Muscle layer of colon (tissue), 2 donors: ENCODE measurements at regions not wholly inside any gene's neighbourhood (a gene's known extent, or its start where the extent isn't known, plus 50 kb on each side); places are given as distances from the start of the nearest gene placed in this dataset.
A peak's percentile ranks its signal among the peaks of the same experiment; 100 is the strongest.

ENCODE experiments used
- H3K27ac ChIP-seq: one replicate; pipeline ENCODE4 v1.7.0; 2013; ENCODE audit warnings: low read depth, mild to moderate bottlenecking, low read length, moderate library complexity
- H3K27me3 ChIP-seq, 2 donors: one replicate each; pipeline ENCODE4 v1.7.0; 2013; ENCODE audit warnings: low read length in 2 of 2, mild to moderate bottlenecking in 2 of 2; ENCODE audit not compliant: insufficient read depth in 2 of 2, control insufficient read depth in 1 of 2
- H3K36me3 ChIP-seq: one replicate; pipeline ENCODE4 v1.7.0; 2013; ENCODE audit warnings: mild to moderate bottlenecking, low read length; ENCODE audit not compliant: insufficient read depth
- H3K4me1 ChIP-seq: one replicate; pipeline ENCODE4 v1.7.0; 2013; ENCODE audit warnings: mild to moderate bottlenecking, low read length; ENCODE audit not compliant: insufficient read depth
- H3K4me3 ChIP-seq, 2 donors: one replicate each; pipeline ENCODE4 v1.7.0; 2013; ENCODE audit warnings: low read length in 2 of 2, low read depth in 1 of 2, mild to moderate bottlenecking in 1 of 2, moderate library complexity in 1 of 2
- H3K9ac ChIP-seq: one replicate; pipeline ENCODE4 v1.7.0; 2013; ENCODE audit warnings: low read length
- H3K9me3 ChIP-seq: one replicate; pipeline ENCODE4 v1.7.0; 2013; ENCODE audit warnings: mild to moderate bottlenecking, low read length
- donor health status: abdominal sarcoma.
- donor health status: Adenocarcinoma of cecum.

DNA sequence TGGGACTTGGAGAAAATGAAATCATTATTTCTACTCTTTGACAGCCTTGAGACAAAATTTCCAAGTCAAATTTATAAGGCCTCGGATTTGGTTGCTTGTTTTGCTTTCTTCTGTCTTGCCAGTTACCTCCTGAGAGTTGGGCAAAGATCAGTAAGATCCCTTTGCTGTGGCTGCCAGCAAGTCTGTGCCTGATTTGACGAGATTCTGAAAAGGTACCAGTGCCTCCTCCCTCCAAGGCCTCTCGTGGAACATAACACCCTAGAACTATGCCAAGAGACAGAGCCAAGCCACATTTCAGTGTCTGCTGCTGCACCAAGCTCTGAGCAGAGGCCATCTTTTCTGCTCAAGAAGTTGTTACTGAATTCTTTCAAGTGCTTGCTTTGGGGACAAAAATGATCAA lies 61.0 kb downstream of the GTPBP8 start:
- no peaks in the 10 kb centered on the region for H3K9me3 ChIP-seq
- H3K4me1 ChIP-seq = peaks cover 14% of the 10 kb centered on the region
- peak overlapping the region; percentile 35 for H3K27ac ChIP-seq
- no peaks in the 10 kb centered on the region for H3K36me3 ChIP-seq
- no peaks in the 10 kb centered on the region for H3K27me3 ChIP-seq
- no peak overlapping the region for H3K9ac ChIP-seq
- H3K4me3 ChIP-seq = peak overlapping the region in 1 of 2 donors; percentile 29

DNA sequence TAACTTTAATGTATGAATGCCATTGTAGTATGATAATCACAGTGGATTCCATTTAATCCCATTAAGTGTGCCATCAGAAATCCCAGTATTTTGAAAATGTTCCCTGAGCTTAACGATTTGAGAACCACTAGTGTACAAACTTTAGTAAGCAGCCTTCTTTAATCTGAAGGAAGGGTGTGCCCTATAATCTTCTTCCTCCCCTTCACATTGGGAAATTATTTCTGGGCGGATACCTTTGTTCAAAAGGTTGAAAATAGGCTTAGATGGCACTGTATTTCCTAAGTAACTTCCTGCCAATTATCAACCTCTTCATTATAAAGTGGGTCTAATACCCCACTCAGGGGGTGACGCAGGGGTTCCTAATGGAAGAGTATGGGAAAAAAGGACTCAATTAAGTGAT lies 62.4 kb downstream of the GTPBP8 start:
- H3K4me1 ChIP-seq = peaks cover 14% of the 10 kb centered on the region
- no peaks in the 10 kb centered on the region for H3K36me3 ChIP-seq
- H3K9ac ChIP-seq = no peak overlapping the region
- no peaks in the 10 kb centered on the region for H3K27me3 ChIP-seq
- no peak overlapping the region for H3K4me3 ChIP-seq
- H3K27ac ChIP-seq = no peak overlapping the region
- no peaks in the 10 kb centered on the region for H3K9me3 ChIP-seq

DNA sequence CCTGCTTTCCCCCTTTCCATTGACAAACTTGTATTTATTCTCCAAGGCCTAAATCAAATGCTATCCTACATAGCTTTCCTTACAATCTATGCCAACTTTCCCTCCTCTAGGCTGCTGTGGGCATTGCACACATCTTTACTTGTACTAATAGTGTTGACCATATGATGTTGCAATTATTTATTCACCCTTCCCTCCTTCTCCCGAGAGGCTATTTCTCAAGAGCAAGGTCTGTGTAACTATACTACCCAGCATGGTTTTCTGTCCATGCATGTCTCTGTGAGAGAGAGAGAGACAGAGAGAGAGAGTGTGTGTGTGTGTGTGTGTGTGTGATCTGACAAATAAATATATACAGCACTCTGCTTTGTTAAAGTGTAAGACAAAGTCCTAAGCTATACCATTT lies 63.8 kb downstream of the GTPBP8 start:
- Histone ChIP-seq H3K27me3 (no peaks in the 10 kb centered on the region), H3K36me3 (no peaks in the 10 kb centered on the region), H3K9me3 (no peaks in the 10 kb centered on the region), H3K9ac (no peak overlapping the region), H3K4me3 (no peak overlapping the region), H3K4me1 (peaks cover 14% of the 10 kb centered on the region), H3K27ac (no peak overlapping the region)

DNA sequence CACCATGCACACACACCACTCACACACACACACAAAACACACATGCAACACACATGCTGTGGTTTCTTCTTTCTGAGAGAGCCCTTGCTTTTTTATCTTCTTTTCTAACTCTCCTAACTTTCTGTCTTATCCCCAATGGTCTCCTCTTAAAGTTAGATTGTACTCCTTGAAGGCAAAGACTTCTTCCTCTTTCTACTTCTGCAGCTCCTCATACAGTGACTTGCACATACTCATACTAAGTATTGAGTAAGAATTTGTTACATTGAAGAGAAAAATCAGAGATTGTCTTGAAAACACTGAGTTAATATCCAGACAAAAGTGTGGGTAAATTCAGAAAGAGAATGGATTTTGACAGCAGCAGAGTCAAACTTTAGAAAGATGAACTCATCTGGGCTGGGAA lies 64.4 kb downstream of the GTPBP8 start:
- Histone ChIP-seq H3K27ac (no peak overlapping the region), H3K9me3 (no peaks in the 10 kb centered on the region), H3K4me3 (no peak overlapping the region), H3K4me1 (peaks cover 14% of the 10 kb centered on the region), H3K9ac (no peak overlapping the region), H3K36me3 (no peaks in the 10 kb centered on the region), H3K27me3 (no peaks in the 10 kb centered on the region)

DNA sequence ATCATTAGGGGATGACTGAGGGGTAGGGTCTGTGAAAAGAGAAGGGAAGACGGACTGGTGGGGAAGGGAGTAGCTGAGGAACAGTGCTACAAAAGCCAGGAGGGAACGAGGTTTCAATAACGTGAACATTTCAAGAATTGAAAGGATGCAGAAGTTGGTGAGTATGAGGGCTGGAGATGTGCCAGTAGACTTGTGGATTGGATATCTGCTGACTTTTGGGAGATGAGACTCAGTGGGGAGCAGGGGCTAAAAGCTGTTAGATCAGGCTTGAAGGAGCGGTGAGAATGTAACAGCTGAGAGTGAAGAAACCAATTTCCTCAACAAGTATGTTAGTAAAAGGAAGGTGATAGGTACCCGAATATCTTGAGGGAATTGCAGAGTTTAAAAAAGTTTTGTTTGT lies 65.2 kb downstream of the GTPBP8 start:
- Histone ChIP-seq H3K4me1 (peaks cover 14% of the 10 kb centered on the region), H3K27me3 (no peaks in the 10 kb centered on the region), H3K27ac (no peak overlapping the region)

DNA sequence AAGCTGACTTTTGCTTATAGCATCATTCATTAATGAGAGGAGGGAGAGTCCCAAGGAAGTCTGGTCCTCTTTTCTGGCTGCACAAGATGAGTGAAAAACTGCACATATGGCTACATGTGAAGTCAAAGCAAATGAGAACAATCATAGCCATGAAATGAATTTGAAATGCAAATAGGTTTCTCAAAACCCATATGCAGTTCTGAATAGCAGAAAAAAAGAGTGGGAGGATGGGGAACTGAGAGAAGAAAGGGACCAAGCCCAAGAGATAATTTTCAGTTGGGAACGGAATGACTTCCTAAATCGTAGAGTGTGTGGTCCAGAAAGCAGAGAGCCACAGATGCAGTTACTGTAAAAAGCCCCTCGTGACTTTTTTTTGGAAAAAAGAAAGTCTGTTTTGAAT lies 66.3 kb downstream of the GTPBP8 start:
- Histone ChIP-seq H3K9ac (no peak overlapping the region), H3K36me3 (no peaks in the 10 kb centered on the region), H3K9me3 (no peaks in the 10 kb centered on the region), H3K4me1 (peaks cover 6% of the 10 kb centered on the region), H3K27ac (no peak overlapping the region), H3K4me3 (no peak overlapping the region), H3K27me3 (no peaks in the 10 kb centered on the region)

More for the DNA sequence above, 65.2 kb downstream of the GTPBP8 start:
- H3K9me3 ChIP-seq = no peaks in the 10 kb centered on the region
- no peak overlapping the region for H3K4me3 ChIP-seq
- H3K36me3 ChIP-seq = no peaks in the 10 kb centered on the region
- H3K9ac ChIP-seq = no peak overlapping the region

DNA sequence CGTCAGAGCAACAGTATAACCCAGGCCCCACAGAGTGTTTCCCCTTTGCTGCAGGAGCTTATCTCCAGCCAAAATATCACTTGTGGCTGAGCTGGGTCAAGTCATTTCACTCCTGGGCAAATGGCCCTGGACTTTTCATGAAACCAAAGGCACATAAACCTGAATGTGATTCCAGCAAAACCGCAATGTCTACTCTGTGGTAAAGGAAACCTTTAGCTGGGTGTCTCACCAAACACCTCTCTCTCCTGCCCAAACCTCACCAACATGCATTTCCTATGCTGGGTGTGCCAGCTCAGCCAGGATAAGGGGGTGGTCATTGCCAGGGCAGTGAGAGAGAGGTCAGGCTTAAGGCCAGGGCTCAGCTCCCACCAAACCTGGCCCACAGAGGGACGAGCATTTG lies 67.4 kb downstream of the GTPBP8 start:
- Histone ChIP-seq H3K4me1 (no peaks in the 10 kb centered on the region), H3K36me3 (no peaks in the 10 kb centered on the region), H3K4me3 (no peak overlapping the region), H3K27me3 (no peaks in the 10 kb centered on the region), H3K27ac (no peak overlapping the region), H3K9me3 (no peaks in the 10 kb centered on the region), H3K9ac (no peak overlapping the region)

DNA sequence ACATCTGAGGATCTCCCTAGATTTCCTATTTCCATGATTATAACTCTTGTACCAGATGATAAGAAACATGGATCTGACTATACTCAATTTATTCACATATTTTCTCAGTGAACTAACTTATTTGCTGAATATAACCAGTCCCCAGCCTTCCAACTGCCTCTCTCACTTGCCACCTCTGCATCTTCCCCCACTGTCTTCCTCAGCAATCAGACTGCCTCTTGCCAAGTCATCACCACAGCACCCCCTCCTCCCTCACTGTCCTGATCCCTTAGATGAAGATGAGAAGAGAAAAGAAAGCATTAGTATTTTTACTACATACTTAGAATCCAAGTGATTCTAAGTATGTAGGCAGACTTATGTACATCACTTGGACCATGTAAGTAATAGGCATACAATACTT lies 71.9 kb downstream of the GTPBP8 start:
- Histone ChIP-seq H3K27me3 (no peaks in the 10 kb centered on the region), H3K4me3 (no peak overlapping the region), H3K9me3 (no peaks in the 10 kb centered on the region), H3K27ac (no peak overlapping the region), H3K9ac (no peak overlapping the region), H3K4me1 (peaks cover 11% of the 10 kb centered on the region), H3K36me3 (no peaks in the 10 kb centered on the region)

DNA sequence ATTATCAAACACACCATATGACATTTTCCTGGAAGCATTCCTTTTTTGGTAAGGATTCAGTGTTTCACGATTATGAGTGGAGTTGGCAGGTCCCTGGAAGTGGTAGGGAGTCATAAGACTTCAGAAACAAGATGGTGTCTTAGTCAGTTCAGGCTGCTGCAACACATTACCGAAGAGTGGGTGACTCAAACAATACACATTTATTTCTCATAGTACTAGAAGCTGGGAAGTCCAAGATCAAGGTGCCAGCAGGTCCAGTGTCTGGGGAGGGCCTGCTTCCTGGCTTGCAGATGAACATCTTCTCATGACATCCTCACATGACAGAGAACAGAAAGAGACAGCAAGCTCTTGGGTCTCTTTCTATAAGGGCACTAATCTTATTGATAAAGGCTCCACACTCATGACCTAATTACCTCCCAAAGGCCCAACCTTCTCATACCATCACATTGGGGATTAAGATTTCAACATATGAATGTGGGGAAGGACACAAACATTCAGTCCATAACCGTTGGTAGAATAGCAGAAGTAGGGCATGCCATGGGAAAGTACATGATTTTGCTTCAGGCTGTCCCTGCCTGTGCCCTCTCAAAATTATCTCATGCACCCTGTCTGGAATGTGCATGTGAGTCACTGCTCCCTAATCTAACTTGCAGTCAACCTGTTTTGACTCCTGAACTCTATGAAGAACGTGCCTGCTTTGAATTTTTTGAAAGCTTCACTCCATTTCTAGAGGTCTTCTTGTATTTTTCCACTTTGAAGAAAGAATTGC lies 72.5 kb downstream of the GTPBP8 start:
- H3K4me3 ChIP-seq = no peak overlapping the region
- H3K9ac ChIP-seq = no peak overlapping the region
- peaks cover 11% of the 10 kb centered on the region for H3K4me1 ChIP-seq
- H3K27ac ChIP-seq = peak overlapping the region; percentile 45
- H3K36me3 ChIP-seq = no peaks in the 10 kb centered on the region
- H3K9me3 ChIP-seq = no peaks in the 10 kb centered on the region
- H3K27me3 ChIP-seq = no peaks in the 10 kb centered on the region

DNA sequence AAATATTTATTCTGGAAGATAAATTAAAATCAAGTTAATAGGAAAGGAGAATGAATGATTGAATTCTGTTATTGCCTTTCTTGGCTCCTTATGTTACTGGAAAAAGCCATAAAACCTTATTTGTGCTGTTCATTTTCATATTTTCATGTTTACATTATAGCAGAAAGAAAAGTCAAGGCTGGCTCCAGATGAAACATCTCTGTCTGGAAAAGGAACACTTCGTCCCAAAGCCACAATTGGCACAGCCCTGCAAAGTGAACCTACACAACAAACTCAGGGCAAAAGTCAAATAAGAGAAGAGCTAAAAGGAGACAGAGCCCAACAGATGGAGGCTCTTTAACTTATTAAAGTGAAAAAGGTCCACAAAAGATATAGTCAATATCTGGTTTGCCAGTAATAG lies 73.4 kb downstream of the GTPBP8 start:
- H3K27ac ChIP-seq = peak overlapping the region; percentile 45

DNA sequence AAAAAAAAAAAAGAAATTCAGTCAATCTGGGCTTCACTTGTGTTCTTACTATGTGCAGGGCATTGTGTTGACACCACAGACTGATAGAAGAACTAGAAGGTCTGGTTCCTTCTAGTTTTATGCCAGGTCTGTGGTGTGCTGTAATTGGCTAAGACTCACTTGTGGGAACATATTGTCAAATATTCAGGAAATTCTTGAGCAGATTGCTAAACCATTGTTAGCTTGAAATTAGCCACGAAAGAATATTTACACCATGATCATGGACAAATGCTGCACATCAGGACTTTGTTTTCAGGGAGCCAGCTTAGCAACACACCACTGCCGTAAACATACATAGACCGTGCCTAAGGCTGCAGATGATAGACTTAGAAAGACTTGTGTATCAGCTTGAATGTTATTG lies 74.6 kb downstream of the GTPBP8 start:
- H3K4me1 ChIP-seq = peaks cover 11% of the 10 kb centered on the region
- no peaks in the 10 kb centered on the region for H3K9me3 ChIP-seq
- no peaks in the 10 kb centered on the region for H3K27me3 ChIP-seq
- no peak overlapping the region for H3K9ac ChIP-seq
- no peak overlapping the region for H3K27ac ChIP-seq
- no peak overlapping the region for H3K4me3 ChIP-seq
- no peaks in the 10 kb centered on the region for H3K36me3 ChIP-seq

More for the DNA sequence above, 73.4 kb downstream of the GTPBP8 start:
- Histone ChIP-seq H3K4me3 (no peak overlapping the region), H3K4me1 (peaks cover 11% of the 10 kb centered on the region), H3K27me3 (no peaks in the 10 kb centered on the region), H3K36me3 (no peaks in the 10 kb centered on the region), H3K9me3 (no peaks in the 10 kb centered on the region), H3K9ac (no peak overlapping the region)

DNA sequence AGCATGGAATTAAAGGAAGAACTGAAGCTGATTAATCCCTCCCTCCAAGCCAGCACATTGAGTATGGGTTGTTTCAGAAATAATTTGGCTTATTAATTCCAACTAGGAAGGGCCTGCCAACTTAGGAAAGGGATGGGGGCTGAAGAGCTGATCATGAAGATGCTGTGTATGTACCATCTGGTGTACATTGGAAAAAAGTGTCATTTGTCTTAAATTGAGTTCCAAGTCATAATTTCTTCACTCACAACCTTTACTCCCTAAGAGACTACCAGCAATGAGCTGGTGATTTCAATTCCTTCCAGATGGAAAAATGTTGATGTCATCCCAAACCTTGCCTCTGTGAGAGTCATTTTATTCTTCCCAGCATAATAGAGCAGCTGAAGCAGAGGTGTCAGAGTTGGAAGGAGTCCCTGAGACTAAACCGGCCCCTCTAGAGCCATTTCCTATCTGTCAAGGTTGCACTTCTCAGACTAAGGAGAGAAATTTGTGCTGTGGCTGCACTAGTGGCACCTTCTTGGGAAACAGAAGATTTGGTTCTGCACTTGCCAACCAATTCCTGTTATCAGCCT lies 79.4 kb downstream of the GTPBP8 start:
- Histone ChIP-seq H3K27me3 (no peaks in the 10 kb centered on the region), H3K9ac (no peak overlapping the region), H3K27ac (peak overlapping the region; percentile 9), H3K4me3 (no peak overlapping the region), H3K9me3 (no peaks in the 10 kb centered on the region), H3K36me3 (no peaks in the 10 kb centered on the region), H3K4me1 (no peaks in the 10 kb centered on the region)
